Natural killer cell (primary cell): ENCODE measurements at regions not wholly inside any gene's neighbourhood (a gene's known extent, or its start where the extent isn't known, plus 50 kb on each side); places are given as distances from the start of the nearest gene placed in this dataset.

Experiments
- ATAC-seq, 3 donors: fragments of 150-1000 bp in 2 of 3; fragments of 200-7000 bp in 1 of 3; cut with Tn5 transposase; 1 replicate in 1 of 3; 2 replicates in 2 of 3; pipeline ENCODE4 v1.10.0; 2021; ENCODE audit warnings: mild to moderate bottlenecking in 2 of 3, moderate library complexity in 2 of 3
- DNase-seq, 2 donors: peaks; one replicate each; pipeline versions ENCODE4 v3.0.0 to v3.0.0-alpha.2; 2013 to 2021; ENCODE audit warnings: mixed read lengths in 1 of 2
- H3K27ac ChIP-seq: one replicate; pipeline ENCODE4 v1.5.1; 2013; ENCODE audit warnings: mild to moderate bottlenecking, low read length
- H3K27me3 ChIP-seq: one replicate; pipeline ENCODE4 v1.6.1; 2013; ENCODE audit warnings: low read length; ENCODE audit not compliant: control insufficient read depth, insufficient read depth
- H3K36me3 ChIP-seq: one replicate; pipeline ENCODE4 v1.6.1; 2013; ENCODE audit warnings: low read length; ENCODE audit not compliant: control insufficient read depth, insufficient read depth
- H3K4me1 ChIP-seq: one replicate; pipeline ENCODE4 v1.6.1; 2013; ENCODE audit warnings: low read length; ENCODE audit not compliant: control insufficient read depth, insufficient read depth
- H3K4me3 ChIP-seq: one replicate; pipeline ENCODE4 v1.5.1; 2013; ENCODE audit warnings: low read length
- H3K9me3 ChIP-seq: one replicate; pipeline ENCODE4 v1.6.1; 2013; ENCODE audit warnings: low read length; ENCODE audit not compliant: control insufficient read depth, insufficient read depth
- H3K27ac Mint-ChIP-seq, 2 donors: one replicate each; pipeline ENCODE4 v1.8.0; 2022; ENCODE audit warnings: mild to moderate bottlenecking in 2 of 2, mixed read lengths in 2 of 2, moderate library complexity in 1 of 2
- H3K27me3 Mint-ChIP-seq, 2 donors: one replicate each; pipeline ENCODE4 v1.8.0; 2022; ENCODE audit warnings: low read depth in 2 of 2, mixed read lengths in 2 of 2
- H3K36me3 Mint-ChIP-seq: one replicate; pipeline ENCODE4 v1.8.0; 2022; ENCODE audit warnings: mixed read lengths
- H3K4me1 Mint-ChIP-seq, 2 donors: one replicate each; pipeline ENCODE4 v1.8.0; 2022; ENCODE audit warnings: mixed read lengths in 2 of 2
- H3K4me3 Mint-ChIP-seq: one replicate; pipeline ENCODE4 v1.8.0; 2022; ENCODE audit warnings: mild to moderate bottlenecking, moderate library complexity, mixed read lengths
- H3K9me3 Mint-ChIP-seq, 2 donors: one replicate each; pipeline ENCODE4 v1.8.0; 2022; ENCODE audit warnings: mixed read lengths in 2 of 2
- WGBS: methylation state at CpG from one replicate; pipeline ENCODE4 v1.1.7; 2013; ENCODE audit warnings: missing lambda C conversion rate; ENCODE audit not compliant: insufficient coverage; 5-methylcytosine and 5-hydroxymethylcytosine counted together
- intact Hi-C: fragments of 100-400 bp; cut with micrococcal nuclease; formaldehyde crosslinking; loops from one replicate; pipeline ENCODE4 v1.14.2; 2022
- TF ChIP-seq, protein P1 (sequence below): fragments of 200-600 bp; IDR thresholded peaks from one replicate; pipeline ENCODE4 v1.8.0; 2022; ENCODE audit warnings: antibody characterized with exemption

DNA sequence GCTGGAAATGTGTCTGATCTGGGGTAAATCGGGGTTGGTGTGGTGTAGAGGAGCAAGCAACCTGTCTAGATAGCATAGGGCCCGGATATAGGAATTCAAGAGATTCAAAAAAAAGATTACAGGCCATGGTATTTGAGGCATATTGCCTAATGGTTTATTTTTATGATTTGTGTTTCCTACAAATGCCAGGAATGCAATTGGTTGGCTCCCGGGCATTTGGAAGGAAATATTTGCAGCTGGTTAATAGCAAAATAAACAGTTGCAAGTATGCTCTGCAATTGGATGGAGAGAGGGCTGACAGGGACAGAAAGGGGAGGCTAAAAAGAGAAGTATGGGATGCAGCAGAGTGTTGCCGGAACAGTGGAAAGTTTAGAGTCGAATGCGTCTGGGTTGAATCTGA is 315.6 kb upstream of the ATP2B1 start:
- Histone ChIP-seq H3K4me1 (no peaks in the 10 kb centered on the region), H3K9me3 (no peaks in the 10 kb centered on the region), H3K4me3 (no peak overlapping the region), H3K27ac (no peak overlapping the region), H3K36me3 (no peaks in the 10 kb centered on the region), H3K27me3 (no peaks in the 10 kb centered on the region)
- Mint-ChIP-seq H3K4me1 (no peaks in the 10 kb centered on the region), H3K27me3 (no peaks in the 10 kb centered on the region), H3K27ac (no peak overlapping the region), H3K36me3 (no peaks in the 10 kb centered on the region), H3K9me3 (no peaks in the 10 kb centered on the region), H3K4me3 (no peak overlapping the region)
- ATAC-seq (no peak), DNase-seq (no peak)
- WGBS = 92% methylated on average over 6 of the region's 6 CpGs
- TF ChIP-seq, protein P1, sequence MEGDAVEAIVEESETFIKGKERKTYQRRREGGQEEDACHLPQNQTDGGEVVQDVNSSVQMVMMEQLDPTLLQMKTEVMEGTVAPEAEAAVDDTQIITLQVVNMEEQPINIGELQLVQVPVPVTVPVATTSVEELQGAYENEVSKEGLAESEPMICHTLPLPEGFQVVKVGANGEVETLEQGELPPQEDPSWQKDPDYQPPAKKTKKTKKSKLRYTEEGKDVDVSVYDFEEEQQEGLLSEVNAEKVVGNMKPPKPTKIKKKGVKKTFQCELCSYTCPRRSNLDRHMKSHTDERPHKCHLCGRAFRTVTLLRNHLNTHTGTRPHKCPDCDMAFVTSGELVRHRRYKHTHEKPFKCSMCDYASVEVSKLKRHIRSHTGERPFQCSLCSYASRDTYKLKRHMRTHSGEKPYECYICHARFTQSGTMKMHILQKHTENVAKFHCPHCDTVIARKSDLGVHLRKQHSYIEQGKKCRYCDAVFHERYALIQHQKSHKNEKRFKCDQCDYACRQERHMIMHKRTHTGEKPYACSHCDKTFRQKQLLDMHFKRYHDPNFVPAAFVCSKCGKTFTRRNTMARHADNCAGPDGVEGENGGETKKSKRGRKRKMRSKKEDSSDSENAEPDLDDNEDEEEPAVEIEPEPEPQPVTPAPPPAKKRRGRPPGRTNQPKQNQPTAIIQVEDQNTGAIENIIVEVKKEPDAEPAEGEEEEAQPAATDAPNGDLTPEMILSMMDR = no peak
- intact Hi-C loops = no loop called here

DNA sequence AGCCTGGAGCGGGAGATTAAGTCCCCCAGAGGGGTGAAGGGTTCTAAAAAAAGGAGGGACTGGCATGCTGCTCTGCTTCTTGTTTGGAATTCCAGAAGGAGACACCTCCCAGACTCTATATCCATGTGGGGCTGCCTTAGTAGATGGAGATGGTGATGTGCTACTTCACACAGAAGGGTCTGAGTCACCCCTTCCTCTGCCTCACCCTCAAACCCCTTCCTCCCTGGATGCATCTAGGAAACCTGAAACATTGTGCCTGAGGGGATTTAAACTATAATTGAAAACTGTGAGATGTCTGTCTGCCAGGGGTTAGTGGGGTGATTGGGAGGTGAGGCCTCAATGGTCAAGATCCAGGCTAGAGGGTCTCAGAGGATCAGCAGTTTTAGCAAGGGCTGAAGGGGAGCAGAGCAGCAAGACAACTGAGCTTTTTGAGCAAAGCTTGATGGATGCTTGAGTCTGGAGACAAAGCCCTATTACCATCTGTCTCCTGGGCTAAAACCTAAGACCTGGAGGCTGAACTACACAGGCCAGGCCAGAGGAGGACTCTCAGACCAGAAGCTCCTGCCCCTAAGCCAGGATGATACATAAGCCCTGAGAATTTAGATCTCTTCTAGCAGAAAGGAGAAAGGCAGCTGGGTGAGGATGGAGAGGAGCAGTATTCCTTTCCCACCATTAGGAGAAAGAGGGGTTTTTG is 314.7 kb upstream of the ATP2B1 start:
- TF ChIP-seq, protein P1 = no peak
- no peak for ATAC-seq
- Histone ChIP-seq H3K4me1 (no peaks in the 10 kb centered on the region), H3K4me3 (no peak overlapping the region), H3K9me3 (no peaks in the 10 kb centered on the region), H3K27ac (no peak overlapping the region), H3K36me3 (no peaks in the 10 kb centered on the region), H3K27me3 (no peaks in the 10 kb centered on the region)
- no peak for DNase-seq
- no peak overlapping the region for H3K4me3 Mint-ChIP-seq
- no peak overlapping the region for H3K27ac Mint-ChIP-seq
- no peaks in the 10 kb centered on the region for H3K9me3 Mint-ChIP-seq
- intact Hi-C loops = no loop called here
- WGBS = 100% methylated on average over 1 of the region's 1 CpG
- peaks cover 0 to 3% of the 10 kb centered on the region in 2 donors for H3K27me3 Mint-ChIP-seq
- no peaks in the 10 kb centered on the region for H3K4me1 Mint-ChIP-seq
- no peaks in the 10 kb centered on the region for H3K36me3 Mint-ChIP-seq

DNA sequence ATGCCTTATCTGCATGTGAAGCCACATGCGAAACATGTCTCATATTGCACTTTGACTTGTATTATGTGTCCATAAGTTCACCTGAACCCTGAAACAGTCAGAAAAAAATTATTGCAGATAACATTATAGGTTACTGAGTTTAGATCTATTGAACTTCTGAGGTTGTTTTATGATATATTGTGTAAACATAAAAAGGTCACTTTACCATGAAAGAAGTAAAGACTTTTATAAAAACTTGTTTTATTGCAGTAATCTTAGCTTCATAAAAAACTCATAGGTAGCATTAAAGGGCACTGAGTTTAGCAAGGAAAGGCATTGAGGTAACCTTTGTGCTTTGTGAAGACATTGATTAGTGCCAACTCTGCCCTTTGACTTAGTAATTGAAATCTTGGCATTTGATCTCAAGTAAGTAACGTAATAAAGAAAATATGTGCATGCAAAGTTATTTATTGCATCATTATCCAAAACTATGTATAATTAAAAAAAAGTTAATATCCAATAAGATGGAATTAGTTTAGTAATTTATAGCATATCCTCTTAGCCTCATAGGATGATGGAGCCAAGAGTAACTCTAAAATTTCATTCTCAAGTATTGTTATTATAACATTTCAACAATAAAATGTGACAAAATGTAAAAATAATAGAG is 313.3 kb upstream of the ATP2B1 start:
- Histone ChIP-seq H3K27ac (no peak overlapping the region), H3K4me1 (no peaks in the 10 kb centered on the region), H3K4me3 (no peak overlapping the region), H3K27me3 (no peaks in the 10 kb centered on the region), H3K9me3 (no peaks in the 10 kb centered on the region), H3K36me3 (no peaks in the 10 kb centered on the region)
- Mint-ChIP-seq H3K4me3 (no peak overlapping the region), H3K36me3 (no peaks in the 10 kb centered on the region), H3K27ac (no peak overlapping the region), H3K27me3 (peaks cover 0 to 6% of the 10 kb centered on the region in 2 donors), H3K4me1 (no peaks in the 10 kb centered on the region), H3K9me3 (no peaks in the 10 kb centered on the region)
- TF ChIP-seq, protein P1 = no peak
- ATAC-seq (no peak), DNase-seq (no peak)
- intact Hi-C loops = no loop called here
- WGBS = 100% methylated on average over 1 of the region's 2 CpGs
